ENCODE measurements at regions not wholly inside any gene's neighbourhood (a gene's known extent, or its start where the extent isn't known, plus 50 kb on each side); places are given as distances from the start of the nearest gene placed in this dataset.

DNA sequence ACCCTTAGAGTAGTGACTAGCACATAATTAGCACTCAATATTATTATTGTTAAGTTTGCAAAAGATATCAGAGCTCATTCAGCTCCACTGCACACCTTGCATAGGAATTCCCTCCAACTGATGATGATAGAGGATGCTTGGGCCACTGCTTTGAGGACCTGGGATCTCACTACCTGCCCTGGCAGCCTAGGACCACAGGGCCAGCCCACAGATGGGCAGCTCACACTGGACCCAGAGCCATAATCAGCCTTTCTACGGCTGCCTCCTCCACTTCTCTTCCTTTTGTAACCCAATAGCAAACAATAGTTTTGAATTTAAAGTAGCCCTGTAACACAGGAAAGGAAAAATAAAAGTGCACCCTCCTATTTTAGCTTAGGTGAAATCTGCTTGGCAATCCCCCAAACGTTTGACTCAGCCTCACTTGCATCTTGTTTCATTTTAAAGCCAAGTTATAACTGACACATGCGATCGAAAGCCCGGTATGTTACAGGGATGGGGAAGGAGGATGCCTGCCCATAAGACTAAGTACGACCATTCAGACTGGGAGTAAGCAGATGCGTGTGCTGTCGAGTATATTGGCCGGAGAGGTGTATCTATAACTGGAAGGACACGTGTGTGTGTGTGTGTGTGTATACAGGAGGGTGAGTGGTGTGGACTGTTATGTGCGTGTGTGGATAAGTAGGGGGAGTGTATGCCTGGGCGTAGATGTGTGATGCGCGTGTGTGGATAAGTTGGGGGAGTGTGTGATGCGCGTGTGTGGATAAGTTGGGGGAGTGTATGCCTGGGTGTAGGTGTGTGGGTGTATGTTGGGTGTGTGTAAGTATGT lies 65.9 kb downstream of the CPN2 start:
- Histone ChIP-seq H3K27me3 (ENCODE audit: low read depth, low read length) (no peaks in the 10 kb centered on the region), H3K27ac (ENCODE audit: low read length) (no peak overlapping the region), H3K36me3 (ENCODE audit: control insufficient read depth in 1 of 2, insufficient read depth in 2 of 2, low read length in 2 of 2) (no peaks in the 10 kb centered on the region), H3K4me1 (ENCODE audit: control insufficient read depth in 1 of 2, insufficient read depth in 2 of 2, low read length in 2 of 2) (peaks cover 0 to 11% of the 10 kb centered on the region in 2 donors), H3K9me3 (ENCODE audit: control insufficient read depth in 1 of 2, low read length in 2 of 2) (no peaks in the 10 kb centered on the region), H3K4me3 (ENCODE audit: low read depth in 1 of 2, low read length in 2 of 2) (no peak overlapping the region)

- Histone ChIP-seq H3K36me3 (ENCODE audit: control insufficient read depth in 1 of 2, insufficient read depth in 2 of 2, low read length in 2 of 2) (no peaks in the 10 kb centered on the region), H3K4me3 (ENCODE audit: low read depth in 1 of 2, low read length in 2 of 2) (no peak overlapping the region), H3K27ac (ENCODE audit: low read length) (no peak overlapping the region), H3K9me3 (ENCODE audit: control insufficient read depth in 1 of 2, low read length in 2 of 2) (no peaks in the 10 kb centered on the region), H3K4me1 (ENCODE audit: control insufficient read depth in 1 of 2, insufficient read depth in 2 of 2, low read length in 2 of 2) (peaks cover 0 to 11% of the 10 kb centered on the region in 2 donors), H3K27me3 (ENCODE audit: low read depth, low read length) (no peaks in the 10 kb centered on the region)
Measured at GRCh38 chr3:194285850-194286197, 65.3 kb downstream of the CPN2 start.

- Histone ChIP-seq H3K4me1 (ENCODE audit: control insufficient read depth in 1 of 2, insufficient read depth in 2 of 2, low read length in 2 of 2) (peaks cover 0 to 11% of the 10 kb centered on the region in 2 donors), H3K36me3 (ENCODE audit: control insufficient read depth in 1 of 2, insufficient read depth in 2 of 2, low read length in 2 of 2) (no peaks in the 10 kb centered on the region), H3K27ac (ENCODE audit: low read length) (no peak overlapping the region), H3K9me3 (ENCODE audit: control insufficient read depth in 1 of 2, low read length in 2 of 2) (no peaks in the 10 kb centered on the region), H3K4me3 (ENCODE audit: low read depth in 1 of 2, low read length in 2 of 2) (no peak overlapping the region), H3K27me3 (ENCODE audit: low read depth, low read length) (no peaks in the 10 kb centered on the region)
Measured at GRCh38 chr3:194286375-194287146, 64.6 kb downstream of the CPN2 start.

- Histone ChIP-seq H3K27ac (ENCODE audit: low read length) (no peak overlapping the region), H3K9me3 (ENCODE audit: control insufficient read depth in 1 of 2, low read length in 2 of 2) (no peaks in the 10 kb centered on the region), H3K27me3 (ENCODE audit: low read depth, low read length) (no peaks in the 10 kb centered on the region), H3K36me3 (ENCODE audit: control insufficient read depth in 1 of 2, insufficient read depth in 2 of 2, low read length in 2 of 2) (no peaks in the 10 kb centered on the region), H3K4me1 (ENCODE audit: control insufficient read depth in 1 of 2, insufficient read depth in 2 of 2, low read length in 2 of 2) (peaks cover 0 to 11% of the 10 kb centered on the region in 2 donors), H3K4me3 (ENCODE audit: low read depth in 1 of 2, low read length in 2 of 2) (no peak overlapping the region)
Measured at GRCh38 chr3:194287374-194287773, 63.8 kb downstream of the CPN2 start.

DNA sequence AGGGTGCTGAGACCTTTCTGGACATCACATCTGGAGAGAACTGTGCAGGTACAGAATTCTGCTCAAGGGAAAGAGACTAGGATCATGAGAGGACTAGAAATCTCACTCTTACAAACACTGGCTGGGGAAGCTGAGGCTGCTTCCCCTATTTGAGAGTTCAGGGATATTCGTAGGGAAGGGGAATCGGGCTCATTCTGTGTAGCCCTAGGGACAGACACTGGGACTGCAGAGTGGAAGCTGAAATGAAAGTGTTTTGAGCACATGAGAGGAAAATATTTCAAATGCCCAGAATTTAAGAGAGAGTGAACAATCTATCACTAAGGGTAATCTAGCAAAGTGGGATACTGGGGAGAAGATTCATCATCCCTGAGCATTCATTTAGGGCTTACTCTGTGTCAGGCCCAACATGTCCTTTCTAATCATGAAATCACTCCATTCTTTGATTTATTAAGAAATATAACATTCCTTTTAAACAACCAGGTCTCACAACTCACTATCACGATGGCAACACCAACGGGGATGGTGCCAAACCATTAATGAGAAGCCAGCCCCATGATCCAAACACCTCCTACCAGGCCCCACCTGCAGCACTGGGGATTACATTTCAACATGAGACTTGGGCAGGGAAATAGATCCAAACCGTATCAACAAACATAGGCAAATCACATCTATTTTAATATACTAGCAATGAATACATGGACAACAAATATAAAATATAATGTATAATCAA lies 63.0 kb downstream of the CPN2 start:
- Histone ChIP-seq H3K36me3 (ENCODE audit: control insufficient read depth in 1 of 2, insufficient read depth in 2 of 2, low read length in 2 of 2) (no peaks in the 10 kb centered on the region), H3K4me3 (ENCODE audit: low read depth in 1 of 2, low read length in 2 of 2) (no peak overlapping the region), H3K27ac (ENCODE audit: low read length) (no peak overlapping the region), H3K9me3 (ENCODE audit: control insufficient read depth in 1 of 2, low read length in 2 of 2) (no peaks in the 10 kb centered on the region), H3K27me3 (ENCODE audit: low read depth, low read length) (no peaks in the 10 kb centered on the region), H3K4me1 (ENCODE audit: control insufficient read depth in 1 of 2, insufficient read depth in 2 of 2, low read length in 2 of 2) (peaks cover 0 to 11% of the 10 kb centered on the region in 2 donors)

Data from muscle layer of duodenum (tissue), 2 donors.